ES-I3 (cell line): ENCODE measurements at regions not wholly inside any gene's neighbourhood (a gene's known extent, or its start where the extent isn't known, plus 50 kb on each side); places are given as distances from the start of the nearest gene placed in this dataset.

Experiments used
- H3K36me3 ChIP-seq: 2 replicates; pipeline ENCODE4 v1.6.1; 2013; ENCODE audit warnings: mild to moderate bottlenecking, low read length, control low read depth, moderate library complexity; ENCODE audit not compliant: insufficient read depth
- H3K4me1 ChIP-seq: 2 replicates; pipeline ENCODE4 v1.6.1; 2013; ENCODE audit warnings: mild to moderate bottlenecking, control low read depth, low read length; ENCODE audit not compliant: insufficient read depth
- H3K9ac ChIP-seq: 2 replicates; pipeline ENCODE4 v1.6.1; 2013; ENCODE audit warnings: low read depth, mild to moderate bottlenecking, low read length, moderate library complexity
- H3K9me3 ChIP-seq: 2 replicates; pipeline ENCODE4 v1.6.1; 2013; ENCODE audit warnings: mild to moderate bottlenecking, low read length, moderate library complexity; ENCODE audit not compliant: control insufficient read depth, insufficient read depth

DNA sequence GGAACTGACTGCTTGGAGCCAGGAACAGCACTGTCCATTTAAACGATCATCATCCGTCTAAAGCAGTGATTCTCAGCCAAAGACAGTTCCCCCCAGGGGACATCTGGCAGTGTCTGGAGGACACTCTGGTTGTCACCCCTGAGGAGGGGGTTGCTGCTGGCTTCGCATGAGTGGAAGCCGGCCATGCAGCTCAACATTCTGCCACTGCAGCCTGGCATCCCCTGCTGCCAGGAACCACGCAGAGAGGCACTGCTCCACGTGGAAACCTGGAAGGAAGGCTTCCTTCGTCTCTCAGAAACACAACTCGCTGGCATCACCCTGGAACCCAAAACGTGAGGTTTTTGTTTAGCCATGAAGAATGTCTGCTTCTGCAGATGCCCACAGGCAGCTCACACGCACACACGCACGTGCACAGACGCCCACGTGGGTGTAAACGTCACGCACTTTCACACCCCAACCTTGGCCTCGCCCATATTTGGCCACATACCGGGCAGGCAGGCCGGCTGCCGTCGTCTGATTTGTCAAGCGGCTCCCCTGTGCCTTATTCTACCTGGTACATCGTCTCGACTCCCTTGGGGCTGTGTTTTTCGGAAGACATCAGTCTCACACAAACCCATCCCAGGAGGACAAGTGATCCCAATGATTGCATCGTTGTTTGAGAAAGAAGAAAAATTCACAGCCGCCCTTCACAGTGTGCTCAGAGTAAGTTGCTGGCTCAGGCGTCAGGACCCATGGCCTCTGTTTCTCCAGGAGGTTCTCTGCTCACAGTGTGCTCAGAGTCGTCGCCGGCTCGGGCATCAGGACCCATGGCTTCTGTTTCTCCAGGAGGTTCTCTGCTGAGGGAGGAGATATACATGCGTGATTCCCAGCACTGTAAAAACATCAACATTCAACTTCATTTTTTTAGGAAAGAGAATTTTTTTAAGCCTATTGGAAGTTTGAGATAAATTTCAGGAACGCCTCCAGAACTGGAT, 127.2 kb upstream of the PPP2R2D start:
- no peaks in the 10 kb centered on the region for H3K36me3 ChIP-seq
- H3K9me3 ChIP-seq: peaks cover 16% of the 10 kb centered on the region
- no peak overlapping the region for H3K9ac ChIP-seq
- no peaks in the 10 kb centered on the region for H3K4me1 ChIP-seq

DNA sequence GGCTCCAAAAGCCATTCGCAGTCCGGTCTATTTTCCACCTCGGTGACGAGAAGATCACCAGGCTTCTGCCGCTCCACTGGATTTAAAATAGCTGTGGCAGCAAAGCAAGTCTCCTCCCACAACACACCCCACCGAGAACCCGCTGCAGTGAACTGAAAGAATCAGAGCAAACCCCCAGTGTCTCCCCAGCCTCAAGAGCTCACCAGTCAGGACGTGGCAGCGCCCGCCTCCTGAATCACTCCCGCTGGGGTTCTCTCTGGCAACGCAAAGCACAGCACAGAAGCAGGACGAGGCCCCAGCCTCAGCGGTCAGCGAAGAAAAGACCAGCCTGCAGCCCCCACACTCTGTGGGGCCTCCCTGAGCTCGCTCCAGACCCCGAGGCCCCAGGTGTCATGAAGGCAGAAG, 126.1 kb upstream of the PPP2R2D start:
- H3K9me3 ChIP-seq: peaks cover 22% of the 10 kb centered on the region
- H3K4me1 ChIP-seq: no peaks in the 10 kb centered on the region
- no peaks in the 10 kb centered on the region for H3K36me3 ChIP-seq
- H3K9ac ChIP-seq: no peak overlapping the region

DNA sequence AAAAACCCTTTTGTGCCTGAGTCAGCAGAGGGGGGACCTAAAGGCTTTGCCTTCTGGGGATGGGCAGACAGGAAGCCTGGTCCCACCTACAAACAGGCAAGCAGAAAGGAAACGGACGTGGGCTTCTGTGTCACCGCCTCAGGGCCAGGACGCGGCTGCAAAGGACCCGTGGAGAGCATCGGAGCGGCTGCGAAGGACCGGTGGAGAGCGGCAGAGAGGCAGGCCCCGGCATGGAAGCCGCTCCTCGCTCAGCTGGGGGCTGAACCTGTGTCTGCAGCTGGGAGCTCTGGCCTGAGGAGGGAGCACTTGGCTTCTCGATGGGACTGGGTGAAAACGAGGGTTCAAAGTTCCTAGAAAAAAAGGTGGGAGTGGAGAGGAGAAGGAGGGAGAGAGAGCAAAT, 125.4 kb upstream of the PPP2R2D start:
- peaks cover 22% of the 10 kb centered on the region for H3K9me3 ChIP-seq
- H3K4me1 ChIP-seq: no peaks in the 10 kb centered on the region
- H3K9ac ChIP-seq: no peak overlapping the region
- H3K36me3 ChIP-seq: no peaks in the 10 kb centered on the region

DNA sequence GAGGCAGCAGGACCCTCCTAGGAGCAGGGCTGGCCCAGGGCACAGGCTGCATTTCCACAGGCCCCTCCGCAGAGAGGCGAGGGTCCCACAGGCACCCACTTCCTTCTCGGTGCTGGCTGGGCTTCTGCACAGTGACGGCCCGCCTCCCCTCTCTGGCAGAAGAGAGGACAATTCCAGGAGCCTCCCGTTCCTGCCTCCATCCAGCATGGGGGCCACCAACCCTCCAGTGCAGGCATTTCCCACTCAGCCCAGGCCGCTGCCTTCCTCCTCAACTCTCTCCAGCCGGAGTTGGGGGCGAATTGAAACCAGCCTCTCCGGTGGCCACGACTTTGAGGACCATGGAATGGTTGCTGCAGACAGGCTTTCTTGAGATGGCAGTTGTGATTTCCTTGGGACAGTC, 125.0 kb upstream of the PPP2R2D start:
- no peak overlapping the region for H3K9ac ChIP-seq
- no peaks in the 10 kb centered on the region for H3K36me3 ChIP-seq
- H3K9me3 ChIP-seq: peaks cover 22% of the 10 kb centered on the region
- H3K4me1 ChIP-seq: no peaks in the 10 kb centered on the region

DNA sequence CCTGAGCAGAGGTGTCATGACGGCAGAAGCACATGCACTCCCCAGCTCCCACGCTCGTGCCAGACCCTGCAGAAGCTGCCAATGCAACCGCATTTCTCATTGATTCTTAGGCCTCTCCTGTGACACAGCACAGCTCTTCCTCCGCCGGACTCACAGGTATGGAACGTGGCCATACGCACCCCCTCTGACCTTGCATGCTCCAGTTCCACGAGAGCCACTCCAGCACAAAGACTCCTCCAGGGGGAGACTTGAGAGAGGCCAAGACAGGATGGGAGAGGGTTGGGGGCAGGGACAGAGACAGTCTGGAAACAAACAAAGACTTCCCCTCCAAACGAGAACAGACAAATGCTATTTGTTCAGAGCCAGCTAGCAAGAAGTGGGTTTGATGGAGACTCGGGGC, 124.3 kb upstream of the PPP2R2D start:
- H3K9ac ChIP-seq: no peak overlapping the region
- H3K4me1 ChIP-seq: no peaks in the 10 kb centered on the region
- peaks cover 22% of the 10 kb centered on the region for H3K9me3 ChIP-seq
- H3K36me3 ChIP-seq: no peaks in the 10 kb centered on the region

DNA sequence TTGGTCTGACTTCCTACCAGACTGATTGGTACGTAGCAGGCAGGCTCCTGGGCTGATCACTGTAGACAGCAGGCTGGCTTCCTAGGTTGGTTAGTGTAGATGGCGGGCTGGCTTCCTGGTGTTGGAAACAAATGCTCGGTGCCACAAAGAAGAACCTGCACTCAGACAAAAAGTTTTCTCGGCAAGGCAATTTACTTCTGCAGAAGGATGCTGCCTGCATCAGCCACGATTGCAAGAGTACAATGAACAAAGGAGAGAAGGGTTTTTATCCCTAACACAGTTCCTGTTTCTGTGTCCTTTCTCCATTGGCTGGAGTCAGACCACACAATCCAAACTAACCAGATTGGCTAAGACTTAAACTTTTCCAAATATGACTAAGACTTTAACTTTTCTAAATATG, 123.6 kb upstream of the PPP2R2D start:
- no peak overlapping the region for H3K9ac ChIP-seq
- H3K9me3 ChIP-seq: peaks cover 22% of the 10 kb centered on the region
- no peaks in the 10 kb centered on the region for H3K36me3 ChIP-seq
- no peaks in the 10 kb centered on the region for H3K4me1 ChIP-seq

DNA sequence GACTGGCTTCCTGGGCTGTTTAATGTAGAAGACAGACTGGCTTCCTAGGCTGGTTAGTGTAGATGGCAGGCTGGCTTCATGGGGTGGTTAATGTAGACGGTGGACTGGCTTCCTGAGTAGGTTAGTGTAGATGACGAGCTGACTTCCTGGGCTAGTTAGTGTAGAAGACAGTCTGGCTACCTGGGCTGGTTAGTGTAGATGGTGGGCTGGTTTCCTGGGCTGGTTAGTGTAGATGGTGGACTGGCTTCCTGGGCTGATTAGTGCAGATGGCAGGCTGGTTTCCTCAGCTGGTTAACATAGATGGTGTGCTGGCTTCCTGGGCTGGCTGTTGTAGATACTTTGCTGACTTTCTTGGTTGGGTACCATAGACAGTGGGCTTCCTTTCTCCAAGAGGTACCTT, 122.9 kb upstream of the PPP2R2D start:
- H3K36me3 ChIP-seq: no peaks in the 10 kb centered on the region
- no peak overlapping the region for H3K9ac ChIP-seq
- peaks cover 22% of the 10 kb centered on the region for H3K9me3 ChIP-seq
- H3K4me1 ChIP-seq: no peaks in the 10 kb centered on the region

DNA sequence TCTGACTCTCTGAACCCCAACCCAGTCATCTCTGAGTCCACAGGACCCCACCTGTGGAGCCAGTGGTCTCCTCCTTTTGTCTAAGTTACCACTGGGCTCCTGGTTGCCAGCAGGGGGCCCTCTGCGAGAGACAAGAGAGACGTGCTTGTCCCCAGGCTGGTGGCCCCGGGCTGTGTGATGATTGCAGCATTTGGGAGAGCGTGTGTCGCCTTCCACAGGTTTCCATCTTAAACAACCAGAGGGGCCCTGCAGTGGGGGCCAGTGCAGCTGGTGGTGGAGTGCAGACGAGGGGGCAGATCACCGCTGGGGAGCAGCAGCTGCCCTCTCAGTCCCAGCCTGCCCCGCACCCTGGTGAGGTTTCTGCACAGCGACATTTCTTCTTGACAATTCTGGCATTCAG, 122.4 kb upstream of the PPP2R2D start:
- H3K9me3 ChIP-seq: peaks cover 22% of the 10 kb centered on the region
- H3K4me1 ChIP-seq: no peaks in the 10 kb centered on the region
- no peak overlapping the region for H3K9ac ChIP-seq
- H3K36me3 ChIP-seq: no peaks in the 10 kb centered on the region

DNA sequence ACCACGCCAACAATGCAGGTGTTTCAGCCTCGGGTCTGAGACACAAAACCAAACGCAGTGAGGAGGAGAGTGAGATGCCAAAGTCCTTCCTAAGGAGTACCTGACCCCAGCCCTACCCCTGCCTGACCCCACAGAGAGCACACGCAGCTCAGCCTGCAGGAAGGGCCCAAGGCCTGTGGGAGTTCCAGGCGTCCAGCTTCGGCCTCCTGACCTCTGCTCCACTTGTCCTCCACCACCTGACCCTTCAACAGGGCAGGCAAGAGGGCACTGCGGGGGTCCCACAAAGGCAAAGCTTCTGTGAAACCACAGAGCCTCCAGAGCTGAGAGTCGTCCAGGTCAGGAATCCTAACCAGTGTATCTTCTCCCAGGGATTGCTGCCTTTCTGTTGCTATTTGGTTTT, 122.0 kb upstream of the PPP2R2D start:
- Histone ChIP-seq H3K4me1 (no peaks in the 10 kb centered on the region), H3K9me3 (peaks cover 22% of the 10 kb centered on the region), H3K9ac (no peak overlapping the region)

DNA sequence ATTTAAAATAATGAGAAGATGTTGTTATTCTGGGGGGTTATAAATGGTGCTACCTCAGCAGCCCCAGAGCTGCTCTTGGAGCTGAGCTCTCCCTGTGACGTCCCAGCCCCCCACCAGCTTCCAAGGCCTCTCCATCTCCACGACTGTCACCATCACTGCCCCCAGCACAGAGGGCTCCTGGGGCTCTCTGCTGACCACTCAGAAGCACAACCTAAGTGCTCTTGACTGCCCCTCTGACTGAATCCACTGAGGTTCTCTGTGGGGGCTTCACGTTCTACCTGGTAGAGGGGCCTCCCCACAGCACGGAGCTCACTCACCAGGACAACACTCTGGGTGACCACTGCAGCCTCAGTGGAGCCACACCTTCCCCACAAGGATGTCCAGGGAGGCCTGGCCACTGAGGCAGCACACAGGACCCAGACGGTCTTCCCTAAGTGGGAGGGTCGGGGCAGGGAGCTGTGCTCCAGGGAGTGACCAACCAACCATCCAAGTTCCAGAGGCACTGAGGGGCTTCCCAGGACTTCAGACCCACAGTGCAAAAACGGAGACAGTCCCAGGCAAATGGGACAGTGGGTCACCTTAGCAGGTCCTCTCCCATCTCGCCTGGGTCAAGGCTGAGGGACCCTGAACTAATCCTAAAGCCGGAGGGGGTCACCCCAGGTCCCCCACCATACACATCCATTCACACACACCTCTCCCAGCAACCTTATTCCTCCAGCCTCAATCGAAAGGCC, 121.0 kb upstream of the PPP2R2D start:
- Histone ChIP-seq H3K4me1 (no peaks in the 10 kb centered on the region), H3K36me3 (no peaks in the 10 kb centered on the region), H3K9me3 (peaks cover 22% of the 10 kb centered on the region), H3K9ac (no peak overlapping the region)

More for the DNA sequence above, 122.0 kb upstream of the PPP2R2D start:
- no peaks in the 10 kb centered on the region for H3K36me3 ChIP-seq

DNA sequence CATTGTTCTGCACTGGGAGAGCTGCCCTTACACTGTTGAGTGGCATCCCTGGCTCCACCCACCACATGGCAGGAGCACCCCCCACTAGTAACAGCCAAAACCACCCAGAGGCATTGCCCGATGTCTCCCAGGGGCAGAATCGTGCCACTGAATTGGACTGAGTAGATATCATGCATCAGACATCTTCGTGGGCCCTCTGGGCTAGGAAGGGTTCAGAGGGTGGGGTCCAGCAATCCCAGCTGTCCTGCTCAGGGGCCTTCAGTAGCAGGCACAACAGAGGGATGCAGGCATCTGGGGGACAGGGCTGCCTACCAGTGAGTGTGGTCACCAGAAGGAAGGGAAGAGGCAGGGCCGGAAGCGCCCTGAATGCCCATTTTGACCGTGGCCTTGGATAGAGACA, 119.7 kb upstream of the PPP2R2D start:
- H3K9me3 ChIP-seq: peaks cover 22% of the 10 kb centered on the region
- no peaks in the 10 kb centered on the region for H3K4me1 ChIP-seq
- no peak overlapping the region for H3K9ac ChIP-seq
- no peaks in the 10 kb centered on the region for H3K36me3 ChIP-seq

DNA sequence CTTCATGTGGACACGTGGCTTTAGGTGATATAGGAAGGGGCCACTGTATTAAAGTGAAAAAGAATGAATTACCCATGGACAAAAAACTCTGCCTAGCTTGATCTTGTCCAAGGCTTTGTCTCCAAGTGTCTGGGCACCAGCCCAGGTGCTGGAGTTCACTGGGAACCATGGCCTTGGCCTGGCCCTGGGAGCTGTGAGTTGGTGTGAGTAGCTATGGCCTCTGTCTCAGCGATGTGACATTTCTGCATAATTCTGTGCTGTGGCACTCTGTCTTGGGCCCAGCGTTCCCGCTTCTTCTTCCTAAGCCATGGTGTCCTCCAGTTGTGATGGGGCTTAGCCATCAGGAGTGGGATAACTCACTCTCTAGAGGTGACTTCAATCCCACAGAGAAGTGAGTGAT, 119.0 kb upstream of the PPP2R2D start:
- H3K4me1 ChIP-seq: no peaks in the 10 kb centered on the region
- no peaks in the 10 kb centered on the region for H3K36me3 ChIP-seq
- no peak overlapping the region for H3K9ac ChIP-seq
- H3K9me3 ChIP-seq: peaks cover 15% of the 10 kb centered on the region

DNA sequence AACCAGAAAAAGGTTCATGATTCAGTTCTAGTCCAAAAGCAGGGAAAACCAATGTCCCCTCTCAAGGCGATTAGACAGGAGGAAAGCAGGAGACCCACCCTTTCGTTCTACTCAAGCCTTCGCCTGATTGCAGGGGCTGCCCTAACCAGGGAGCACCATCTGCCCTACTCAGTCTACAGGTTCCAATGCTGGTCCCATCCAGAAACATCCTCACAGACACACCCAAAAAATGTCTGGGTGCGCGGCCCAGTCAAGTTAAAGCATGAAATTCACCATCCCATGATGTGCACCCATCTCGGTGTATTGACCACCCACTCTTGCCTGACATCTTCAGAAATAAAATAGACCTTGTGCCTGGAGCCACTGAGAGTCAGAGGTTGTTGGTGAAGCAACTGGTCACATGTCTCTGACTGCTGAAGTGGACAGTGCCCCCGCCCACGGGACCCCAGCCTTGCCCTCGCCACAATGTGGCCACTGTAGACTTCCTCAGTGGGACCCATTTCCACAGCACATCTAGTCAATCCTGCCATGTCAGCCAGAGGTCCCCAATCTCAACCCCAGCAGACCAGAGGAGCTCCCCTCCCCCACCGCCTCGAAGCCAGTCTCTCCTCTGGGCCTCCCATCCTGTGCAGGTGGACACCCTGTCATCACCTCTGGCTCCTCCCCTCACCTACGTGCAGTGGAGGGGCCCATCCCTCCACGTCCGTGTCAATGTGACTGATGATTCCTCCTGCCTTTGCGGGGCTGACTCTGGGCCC, 116.3 kb upstream of the PPP2R2D start:
- H3K9me3 ChIP-seq: no peaks in the 10 kb centered on the region
- peaks cover 5% of the 10 kb centered on the region; the same call in 1 of the 2 replicates for H3K4me1 ChIP-seq

DNA sequence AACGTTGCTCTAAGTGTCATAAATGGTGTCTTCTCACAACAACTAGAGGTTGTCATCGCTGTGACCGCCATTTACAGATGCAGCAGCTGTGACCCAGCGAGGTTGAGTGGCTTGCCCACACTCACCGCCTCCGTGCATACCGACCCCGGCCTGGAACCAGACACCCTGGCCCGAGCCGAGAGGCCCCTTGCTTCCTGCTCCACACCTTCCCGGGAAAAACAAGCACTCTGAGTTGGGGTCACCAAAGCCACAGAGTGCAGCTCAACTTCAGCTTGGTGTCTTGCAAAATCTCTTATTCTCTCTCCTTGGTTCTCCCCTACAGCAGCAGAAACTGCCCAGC, 115.7 kb upstream of the PPP2R2D start:
- H3K9me3 ChIP-seq: no peaks in the 10 kb centered on the region
- H3K9ac ChIP-seq: no peak overlapping the region
- no peaks in the 10 kb centered on the region for H3K36me3 ChIP-seq
- H3K4me1 ChIP-seq: peaks cover 5% of the 10 kb centered on the region; the same call in 1 of the 2 replicates

More for the DNA sequence above, 116.3 kb upstream of the PPP2R2D start:
- no peaks in the 10 kb centered on the region for H3K36me3 ChIP-seq
- no peak overlapping the region for H3K9ac ChIP-seq
